Spleen (tissue), 7 donors: ENCODE measurements at regions not wholly inside any gene's neighbourhood (a gene's known extent, or its start where the extent isn't known, plus 50 kb on each side); places are given as distances from the start of the nearest gene placed in this dataset.

ENCODE experiments used
- CTCF ChIP-seq, 11 experiments: fragments of 200-600 bp in 7 of 11; fragments of 450-650 bp in 4 of 11; sonication (generic) in 4 of 11; IDR thresholded peaks in 8 of 11; conservative IDR thresholded peaks in 3 of 11; 1 replicate in 7 of 11; 2 replicates in 4 of 11; pipeline versions ENCODE4 v1.4.0 to v1.8.0; 2016 to 2021; ENCODE audit warnings: antibody characterized with exemption in 11 of 11, inconsistent platforms in 4 of 11, mild to moderate bottlenecking in 1 of 11
- POLR2A ChIP-seq, 3 donors: fragments of 450-650 bp; IDR thresholded peaks; one replicate each; pipeline ENCODE4 v1.5.1; 2017; ENCODE audit warnings: antibody characterized with exemption in 3 of 3, mild to moderate bottlenecking in 1 of 3
- POLR2AphosphoS5 ChIP-seq, 3 donors: sonication (generic); formaldehyde crosslinking; IDR thresholded peaks; one replicate each; pipeline ENCODE4 v1.5.1; 2017; ENCODE audit warnings: antibody characterized with exemption in 3 of 3
- donor health status: DM: no; HTN: no; CAD: no; lungs with moderate emphysema.
- donor health status: DM: no; HTN: no; CAD: no.
- donor health status: DM: no; HTN: no; CAD: no.

GRCh38 chrX:68989865-68990606 lies 161.2 kb downstream of the EFNB1 start:
- TF ChIP-seq POLR2A (IDR thresholded peaks at IDR 0.05) (no peak), CTCF (IDR thresholded peaks at IDR 0.05 in 8 of 11, conservative IDR thresholded peaks at IDR 0.05 in 3 of 11) (no peak), POLR2AphosphoS5 (IDR thresholded peaks at IDR 0.05) (no peak)
